ENCODE measurements at regions not wholly inside any gene's neighbourhood (a gene's known extent, or its start where the extent isn't known, plus 50 kb on each side); places are given as distances from the start of the nearest gene placed in this dataset.

GRCh38 chr20:62530643-62531032 is 54.8 kb upstream of the GATA5 start:
- Histone ChIP-seq H3K9me2 (replicated peaks; ENCODE audit: insufficient read depth, low read length) (no peaks in the 10 kb centered on the region), H3K27me3 (replicated peaks; ENCODE audit: insufficient read depth, low read length) (peaks cover 97% of the 10 kb centered on the region), H3F3A (ENCODE audit: insufficient read depth, low read length) (no peaks in the 10 kb centered on the region), H3K4me2 (ENCODE audit: low read depth, low read length) (no peak overlapping the region), H3K4me3 (ENCODE audit: low read length) (no peak overlapping the region), H3K79me2 (ENCODE audit: low read length) (no peaks in the 10 kb centered on the region), H2AFZ (ENCODE audit: low read length) (no peak overlapping the region), H3K27ac (ENCODE audit: low read length) (no peak overlapping the region), H3K9me3 (replicated peaks; ENCODE audit: insufficient read depth, low read length) (no peaks in the 10 kb centered on the region), H4K20me1 (ENCODE audit: insufficient read depth, low read length) (no peaks in the 10 kb centered on the region), H3K4me1 (ENCODE audit: low read length) (no peaks in the 10 kb centered on the region), H3K9ac (ENCODE audit: low read length) (no peak overlapping the region), H3K36me3 (replicated peaks; ENCODE audit: insufficient read depth, low read length) (no peaks in the 10 kb centered on the region)
- no peak for TF ChIP-seq EZH2 (optimal IDR thresholded peaks at IDR 0.05; ENCODE audit: low read depth, low read length)
- no peak for TF ChIP-seq CTCF (IDR thresholded peaks at IDR 0.05; ENCODE audit: low read length)
- no peak for TF ChIP-seq EZH2phosphoT487 (IDR thresholded peaks at IDR 0.05; ENCODE audit: low read length)
- DNase-seq = no peak

- no peak overlapping the region for H2AFZ ChIP-seq (ENCODE audit: low read length)
- no peak overlapping the region for H3K4me2 ChIP-seq (ENCODE audit: low read depth, low read length)
- no peak overlapping the region for H3K27ac ChIP-seq (ENCODE audit: low read length)
- peaks cover 97% of the 10 kb centered on the region for H3K27me3 ChIP-seq (replicated peaks; ENCODE audit: insufficient read depth, low read length)
- H3K36me3 ChIP-seq (replicated peaks; ENCODE audit: insufficient read depth, low read length) = no peaks in the 10 kb centered on the region
- no peaks in the 10 kb centered on the region for H3F3A ChIP-seq (ENCODE audit: insufficient read depth, low read length)
- no peaks in the 10 kb centered on the region for H3K79me2 ChIP-seq (ENCODE audit: low read length)
- H3K9ac ChIP-seq (ENCODE audit: low read length) = no peak overlapping the region
- H3K9me2 ChIP-seq (replicated peaks; ENCODE audit: insufficient read depth, low read length) = no peaks in the 10 kb centered on the region
- no peak overlapping the region for H3K4me3 ChIP-seq (ENCODE audit: low read length)
- no peaks in the 10 kb centered on the region for H3K9me3 ChIP-seq (replicated peaks; ENCODE audit: insufficient read depth, low read length)
- DNase-seq = no peak
- TF ChIP-seq EZH2 (optimal IDR thresholded peaks at IDR 0.05; ENCODE audit: low read depth, low read length) (no peak), EZH2phosphoT487 (IDR thresholded peaks at IDR 0.05; ENCODE audit: low read length) (no peak), CTCF (IDR thresholded peaks at IDR 0.05; ENCODE audit: low read length) (no peak)
- H3K4me1 ChIP-seq (ENCODE audit: low read length) = no peaks in the 10 kb centered on the region
- H4K20me1 ChIP-seq (ENCODE audit: insufficient read depth, low read length) = no peaks in the 10 kb centered on the region
Observed at GRCh38 chr20:62531046-62531838, 55.4 kb upstream of the GATA5 start.

GRCh38 chr20:62532921-62533320 is 57.1 kb upstream of the GATA5 start:
- no peaks in the 10 kb centered on the region for H3K9me3 ChIP-seq (replicated peaks; ENCODE audit: insufficient read depth, low read length)
- H4K20me1 ChIP-seq (ENCODE audit: insufficient read depth, low read length) = no peaks in the 10 kb centered on the region
- no peak overlapping the region for H3K9ac ChIP-seq (ENCODE audit: low read length)
- H3K36me3 ChIP-seq (replicated peaks; ENCODE audit: insufficient read depth, low read length) = no peaks in the 10 kb centered on the region
- H3K4me3 ChIP-seq (ENCODE audit: low read length) = no peak overlapping the region
- H3K27me3 ChIP-seq (replicated peaks; ENCODE audit: insufficient read depth, low read length) = peaks cover 98% of the 10 kb centered on the region
- H3F3A ChIP-seq (ENCODE audit: insufficient read depth, low read length) = no peaks in the 10 kb centered on the region
- no peak for DNase-seq
- no peaks in the 10 kb centered on the region for H3K9me2 ChIP-seq (replicated peaks; ENCODE audit: insufficient read depth, low read length)
- no peaks in the 10 kb centered on the region for H3K79me2 ChIP-seq (ENCODE audit: low read length)
- TF ChIP-seq CTCF (IDR thresholded peaks at IDR 0.05; ENCODE audit: low read length) (no peak), EZH2phosphoT487 (IDR thresholded peaks at IDR 0.05; ENCODE audit: low read length) (no peak), EZH2 (optimal IDR thresholded peaks at IDR 0.05; ENCODE audit: low read depth, low read length) (no peak)
- H3K4me2 ChIP-seq (ENCODE audit: low read depth, low read length) = no peak overlapping the region
- H3K27ac ChIP-seq (ENCODE audit: low read length) = no peak overlapping the region
- no peak overlapping the region for H2AFZ ChIP-seq (ENCODE audit: low read length)
- no peaks in the 10 kb centered on the region for H3K4me1 ChIP-seq (ENCODE audit: low read length)
